K562 (cell line): ENCODE measurements at regions not wholly inside any gene's neighbourhood (a gene's known extent, or its start where the extent isn't known, plus 50 kb on each side); places are given as distances from the start of the nearest gene placed in this dataset.

Experiments
- CBX1 ChIP-seq: sonication (generic); IDR thresholded peaks from 2 replicates; pipeline ENCODE4 v1.6.1; 2016; ENCODE audit warnings: antibody characterized with exemption, low read depth, mild to moderate bottlenecking
- DMBX1 ChIP-seq: fragments of 250-450 bp; sonication (Bioruptor Pico); IDR thresholded peaks from 2 replicates; pipeline ENCODE4 v1.8.0; 2022; ENCODE audit warnings: inconsistent platforms, mild to moderate bottlenecking, moderate library complexity, borderline replicate concordance
- E2F8 ChIP-seq: fragments of 450-650 bp; IDR thresholded peaks from 2 replicates; pipeline ENCODE4 v1.7.1; 2018; ENCODE audit warnings: mild to moderate bottlenecking, low read depth; ENCODE audit not compliant: partially characterized antibody
- IRF2 ChIP-seq: sonication (generic); formaldehyde crosslinking; IDR thresholded peaks from 2 replicates; pipeline ENCODE4 v1.8.1; 2022; ENCODE audit warnings: mild to moderate bottlenecking, missing genetic modification reagents
- IRF9 ChIP-seq: fragments of 450-650 bp; IDR thresholded peaks from 2 replicates; pipeline ENCODE4 v1.6.1; 2016; ENCODE audit warnings: missing biosample characterization, missing genetic modification characterization
- REST ChIP-seq, 2 experiments: fragments of 450-650 bp; formaldehyde crosslinking in 1 of 2; IDR thresholded peaks; 2 replicates each; pipeline versions ENCODE4 v1.4.0 to v1.6.1; 2014 to 2020; ENCODE audit warnings: mild to moderate bottlenecking in 2 of 2, borderline replicate concordance in 1 of 2, low read depth in 1 of 2
- TSC22D4 ChIP-seq: fragments of 450-650 bp; IDR thresholded peaks from 2 replicates; pipeline ENCODE4 v1.6.1; 2016; ENCODE audit warnings: missing genetic modification characterization, missing biosample characterization, control low read depth
- ZC3H8 ChIP-seq: fragments of 450-650 bp; IDR thresholded peaks from 2 replicates; pipeline ENCODE4 v1.6.1; 2017

GRCh38 chr17:53149316-53149715 lies 673.4 kb upstream of the KIF2B start (continued):
- TF ChIP-seq REST (IDR thresholded peaks at IDR 0.05; ENCODE audit: borderline replicate concordance) (no peak), REST (CRISPR knock-in tag; IDR thresholded peaks at IDR 0.05; ENCODE audit: low read depth) (no peak), TSC22D4 (no peak), E2F8 (no peak), CBX1 (no peak), IRF2 (no peak), ZC3H8 (no peak), IRF9 (tag) (no peak), DMBX1 (no peak)
